Fibroblast of villous mesenchyme (primary cell): ENCODE measurements at regions not wholly inside any gene's neighbourhood (a gene's known extent, or its start where the extent isn't known, plus 50 kb on each side); places are given as distances from the start of the nearest gene placed in this dataset.

Experiments
- DNase-seq: peaks from one replicate; pipeline ENCODE4 v3.0.0-alpha.2; 2010; ENCODE audit warnings: low read depth
- H3K4me3 ChIP-seq: 2 replicates; pipeline ENCODE4 v1.5.1; 2011; ENCODE audit warnings: low read depth, mild to moderate bottlenecking, low read length
- CTCF ChIP-seq: IDR thresholded peaks from 2 replicates; pipeline ENCODE4 v1.5.1; 2012; ENCODE audit warnings: low read depth, mild to moderate bottlenecking, low read length; ENCODE audit not compliant: insufficient read depth

- H3K4me3 ChIP-seq: no peak overlapping the region
- peak; percentile 5 for DNase-seq
- no peak for TF ChIP-seq CTCF
Observed at GRCh38 chr13:63497601-63498000, 2082.0 kb upstream of the PCDH20 start.

- no peak overlapping the region for H3K4me3 ChIP-seq
- no peak for DNase-seq
- TF ChIP-seq CTCF: no peak
Observed at GRCh38 chr13:63492604-63493003, 2077.0 kb upstream of the PCDH20 start.

GRCh38 chr13:63490149-63490548 is 2074.5 kb upstream of the PCDH20 start:
- no peak for TF ChIP-seq CTCF
- H3K4me3 ChIP-seq: no peak overlapping the region
- DNase-seq: no peak

- DNase-seq: no peak
- no peak for TF ChIP-seq CTCF
- H3K4me3 ChIP-seq: no peak overlapping the region
Observed at GRCh38 chr13:63481334-63481733, 2065.7 kb upstream of the PCDH20 start.

- DNase-seq: no peak
- no peak for TF ChIP-seq CTCF
- H3K4me3 ChIP-seq: no peak overlapping the region
Observed at GRCh38 chr13:63472711-63473110, 2057.1 kb upstream of the PCDH20 start.

GRCh38 chr13:63463782-63464610 is 2048.3 kb upstream of the PCDH20 start:
- DNase-seq: no peak
- no peak overlapping the region for H3K4me3 ChIP-seq
- TF ChIP-seq CTCF: no peak
